ENCODE measurements at regions not wholly inside any gene's neighbourhood (a gene's known extent, or its start where the extent isn't known, plus 50 kb on each side); places are given as distances from the start of the nearest gene placed in this dataset.
A peak's percentile ranks its signal among the peaks of the same experiment; 100 is the strongest.

DNA sequence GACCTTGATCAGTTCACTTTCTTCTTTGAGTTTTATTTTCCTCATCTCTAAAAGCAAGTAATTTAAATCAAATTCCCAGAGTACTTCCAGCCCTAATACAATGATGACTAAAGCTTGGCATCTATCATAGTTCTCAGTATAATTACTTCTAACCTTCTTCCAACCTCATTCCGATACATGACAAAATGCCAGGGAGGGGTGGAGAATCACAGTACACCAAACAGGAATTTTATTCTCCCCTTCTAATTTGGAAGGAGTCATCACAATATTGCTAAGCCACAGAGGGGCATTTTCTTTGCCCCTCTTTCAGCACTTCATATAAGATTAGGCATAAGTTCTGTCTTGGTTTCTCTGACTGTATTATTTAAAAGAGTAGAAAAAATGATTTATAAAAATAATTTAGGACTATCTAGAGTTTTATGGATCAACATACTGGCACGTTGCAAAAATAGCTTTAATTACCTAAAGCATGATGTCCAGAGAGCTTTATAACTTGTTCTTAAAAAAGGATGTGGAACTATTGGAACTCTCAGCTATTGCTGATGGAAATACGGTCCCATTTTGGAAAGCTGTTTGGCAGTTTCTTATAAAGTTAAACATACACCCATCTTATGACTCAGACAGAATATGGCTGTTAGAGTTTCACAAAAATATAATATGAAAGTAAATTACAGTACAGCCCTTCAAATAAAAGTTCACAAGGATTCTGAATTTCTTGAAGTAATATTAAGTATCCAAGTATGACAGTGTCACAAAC, 86.9 kb upstream of the UBE2E2 start:
- no peak for DNase-seq

DNA sequence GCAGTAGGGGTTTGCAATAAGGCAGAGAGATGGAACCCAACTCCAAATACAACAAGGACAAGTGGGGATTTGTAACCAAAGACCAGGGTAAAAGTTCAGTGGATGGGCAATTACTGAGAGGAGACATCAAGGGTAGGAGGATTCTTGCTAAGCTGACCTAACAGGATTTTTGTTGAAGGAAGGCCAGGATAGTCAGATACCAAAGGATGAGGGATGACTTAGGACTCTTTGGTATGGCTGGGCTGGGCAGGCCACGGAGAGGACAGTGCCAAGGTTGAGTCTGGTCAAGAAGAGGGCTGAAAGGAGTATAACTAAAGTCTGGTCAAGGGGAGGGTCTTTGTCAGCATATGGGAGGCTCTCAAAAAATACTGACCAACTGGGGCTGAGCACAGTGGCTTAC, 85.3 kb upstream of the UBE2E2 start:
- DNase-seq = no peak

DNA sequence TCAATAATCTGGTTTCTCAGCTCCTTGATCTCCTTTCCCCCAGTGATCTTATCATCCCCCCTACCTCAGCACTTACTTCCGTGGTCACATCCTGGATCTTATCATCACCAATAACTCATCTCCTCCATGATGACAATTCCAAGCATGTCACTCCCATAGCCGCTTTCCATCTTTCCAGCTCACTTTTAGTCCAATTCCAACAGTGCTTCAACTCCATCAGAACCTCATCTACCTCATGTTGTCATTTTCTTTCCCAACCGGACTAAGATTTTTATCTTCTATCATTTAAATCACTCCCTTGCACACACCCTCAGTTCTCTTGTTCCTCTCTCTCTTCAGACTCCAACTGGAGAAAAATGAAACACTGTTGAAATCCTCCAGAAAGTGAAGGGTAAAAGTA, 75.9 kb upstream of the UBE2E2 start:
- DNase-seq = no peak

DNA sequence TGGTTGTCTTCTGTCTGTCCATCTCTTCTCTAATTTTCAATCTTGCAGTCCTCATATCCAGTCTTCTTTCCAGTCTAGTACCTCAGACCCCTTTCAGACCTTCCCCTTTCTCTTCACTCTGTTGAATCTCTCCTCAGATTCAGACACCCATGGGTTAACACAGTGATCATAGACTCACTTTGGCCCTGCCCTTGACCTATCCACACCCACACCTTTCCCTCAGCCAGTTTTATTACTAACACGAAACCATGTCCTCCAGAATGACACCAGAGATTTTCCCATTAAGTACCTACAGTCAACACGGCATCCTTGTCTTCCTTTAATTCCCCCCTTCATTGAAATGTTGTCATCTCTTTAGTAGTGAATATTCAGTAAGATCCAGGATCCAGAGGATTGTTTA, 74.5 kb upstream of the UBE2E2 start:
- DNase-seq = no peak

DNA sequence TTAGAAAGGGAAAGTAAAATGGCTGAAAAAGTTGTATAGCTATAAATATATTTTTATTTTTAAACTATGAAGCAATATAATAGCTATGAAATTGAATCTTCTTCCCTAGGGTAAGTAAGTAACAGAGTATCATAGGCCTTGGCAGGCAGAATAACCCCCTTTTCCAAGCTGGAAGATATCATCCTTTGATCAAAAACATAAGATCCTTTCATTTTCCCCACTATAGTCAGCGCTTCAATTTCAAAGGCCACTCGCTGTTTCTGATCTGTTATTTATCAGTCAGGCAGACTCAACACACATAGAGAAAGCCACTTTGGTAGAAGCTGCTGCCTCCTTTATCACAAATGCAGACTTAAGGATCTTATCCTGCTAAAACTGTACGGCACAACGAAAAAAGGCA, 74.0 kb upstream of the UBE2E2 start:
- DNase-seq = no peak

DNA sequence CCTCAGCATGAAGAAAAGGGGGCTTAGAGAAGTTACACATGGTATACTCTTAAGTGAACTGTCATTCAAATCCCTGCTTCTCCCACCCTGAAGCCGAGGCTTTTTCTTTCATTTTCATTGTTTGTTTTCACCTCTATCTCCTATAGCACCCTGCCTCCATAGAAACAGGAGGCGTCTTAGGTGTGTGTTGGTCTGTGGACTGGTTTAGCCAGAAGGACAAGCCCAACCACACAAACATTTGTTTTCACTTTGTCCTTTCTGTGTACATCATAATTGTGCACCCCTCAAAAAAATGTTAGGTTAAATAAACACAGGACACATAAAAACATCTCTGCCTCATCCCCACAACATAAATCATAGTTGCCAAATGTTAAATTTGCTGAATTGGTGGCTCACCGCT, 73.3 kb upstream of the UBE2E2 start:
- peak; percentile 29 for DNase-seq

DNA sequence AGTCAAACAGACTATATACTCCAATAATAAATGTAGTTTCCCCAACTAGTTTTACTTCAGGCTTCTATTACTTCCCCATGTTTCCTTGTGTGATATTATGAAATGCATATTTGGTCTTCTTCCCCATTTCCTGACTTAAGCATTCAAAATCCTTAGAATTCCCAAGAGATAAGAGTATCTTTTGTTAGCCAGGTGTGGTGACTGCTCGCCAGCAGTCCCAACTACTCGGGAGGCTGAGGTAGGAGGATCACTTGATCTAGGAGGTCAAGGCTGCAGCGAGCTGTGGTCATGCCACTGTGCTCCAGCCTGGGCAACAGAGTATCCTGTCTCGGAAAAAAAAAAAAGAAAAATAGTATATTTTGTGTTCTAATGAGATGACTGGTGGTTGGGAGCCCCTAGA, 72.7 kb upstream of the UBE2E2 start:
- DNase-seq = no peak

DNA sequence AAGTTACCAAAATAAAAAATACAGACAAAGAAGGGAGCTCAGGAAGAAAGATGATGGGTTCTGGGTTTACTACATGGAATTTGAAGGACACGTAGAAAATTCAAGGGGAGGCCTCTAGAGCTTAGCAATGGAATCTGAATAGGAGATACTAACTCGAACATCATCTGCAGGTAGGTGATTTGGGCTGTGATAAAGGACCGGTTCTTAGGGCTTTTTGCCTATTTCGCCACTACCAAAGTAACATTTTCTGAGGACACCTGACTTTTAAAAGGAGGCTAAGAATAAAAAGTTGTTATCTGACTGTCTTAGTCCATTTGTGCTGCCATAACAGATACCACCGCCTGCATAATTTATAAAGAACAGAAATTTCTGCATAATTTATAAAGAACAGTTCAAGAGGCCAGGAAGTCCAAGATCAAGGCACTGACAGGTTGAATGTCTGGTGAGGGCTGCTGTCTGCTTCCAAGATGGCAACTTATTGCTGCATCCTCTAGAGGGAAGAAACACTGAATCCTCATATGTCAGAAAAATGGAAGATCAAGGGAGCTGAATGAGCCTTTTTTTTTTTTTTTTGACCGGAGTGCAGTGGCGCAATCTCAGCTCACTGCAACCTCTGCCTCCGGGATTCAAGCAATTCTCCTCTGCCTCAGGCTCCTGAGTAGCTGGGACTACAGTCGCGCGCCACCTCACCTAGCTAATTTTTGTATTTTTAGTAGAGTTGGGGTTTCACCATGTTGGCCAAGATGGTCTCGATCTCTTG, 67.9 kb upstream of the UBE2E2 start:
- no peak for DNase-seq

DNA sequence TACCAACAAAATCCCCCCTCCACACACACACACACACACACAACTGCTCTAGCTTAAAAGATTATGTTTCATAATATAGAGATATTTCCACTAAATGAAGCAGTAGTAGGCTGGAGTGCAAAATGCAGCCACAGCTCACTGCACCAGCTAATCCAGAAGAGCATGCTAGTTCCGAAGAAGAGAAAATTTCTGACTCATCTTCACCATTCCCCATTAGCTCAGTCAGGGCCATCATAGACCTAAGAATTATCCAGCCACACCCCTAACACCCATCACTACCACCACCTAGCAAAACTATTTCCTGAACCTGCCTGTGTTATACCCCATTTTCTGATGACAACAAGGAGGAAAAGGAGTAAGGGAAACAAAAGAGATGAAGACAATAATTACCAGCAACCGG, 67.1 kb upstream of the UBE2E2 start:
- no peak for DNase-seq

DNA sequence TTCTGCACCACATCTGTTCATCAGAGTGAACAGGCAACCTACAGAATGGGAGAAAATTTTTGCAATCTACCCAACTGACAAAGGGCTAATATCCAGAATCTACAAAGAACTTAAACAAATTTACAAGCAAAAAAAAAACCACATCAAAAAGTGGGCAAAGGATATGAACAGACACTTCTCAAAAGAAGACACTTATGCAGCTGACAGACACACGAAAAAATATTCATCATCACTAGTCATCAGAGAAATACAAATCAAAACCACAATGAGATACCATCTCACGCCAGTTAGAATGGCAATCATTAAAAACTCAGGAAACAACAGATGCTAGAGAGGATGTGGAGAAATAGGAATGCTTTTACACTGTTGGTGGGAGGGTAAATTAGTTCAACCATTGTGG, 59.1 kb upstream of the UBE2E2 start:
- peak; percentile 40 for DNase-seq

DNA sequence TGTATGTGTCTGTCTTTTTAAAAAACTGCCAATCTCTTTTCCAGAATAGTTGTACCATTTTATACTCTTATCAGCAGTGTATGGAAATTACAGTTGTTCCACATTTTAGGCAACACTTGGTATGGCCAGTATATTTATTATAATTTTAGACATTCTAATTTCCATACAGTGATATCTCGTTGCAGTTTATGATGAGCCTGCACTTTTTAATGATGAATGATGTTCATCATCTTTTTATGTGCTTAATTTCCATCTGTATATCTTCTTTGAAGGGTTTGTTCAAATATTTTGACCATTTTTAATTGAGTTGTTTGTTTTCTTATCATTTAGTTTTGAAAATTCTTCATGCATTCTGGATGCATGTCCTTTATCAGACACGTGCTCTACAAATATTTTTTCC, 57.0 kb upstream of the UBE2E2 start:
- no peak for DNase-seq

DNA sequence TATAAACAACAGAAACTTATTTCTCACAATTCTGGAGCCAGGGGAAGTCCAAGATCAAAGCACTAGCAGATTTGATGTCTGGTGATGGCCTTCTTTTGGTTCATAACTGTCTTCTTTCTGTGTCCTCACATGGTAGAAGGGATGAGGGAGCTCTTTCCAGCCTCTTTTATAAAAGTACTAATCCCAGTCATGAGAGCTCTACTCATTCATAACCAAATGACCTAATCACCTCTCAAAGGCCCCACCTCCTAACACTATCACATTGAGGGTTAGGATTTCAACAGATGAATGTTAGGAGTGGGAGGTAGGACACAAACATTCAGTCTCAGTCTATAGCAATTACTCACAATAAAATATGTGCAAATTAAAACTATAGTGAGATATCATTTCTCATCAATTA, 50.1 kb upstream of the UBE2E2 start:
- DNase-seq = no peak
